ENCODE measurements at regions not wholly inside any gene's neighbourhood (a gene's known extent, or its start where the extent isn't known, plus 50 kb on each side); places are given as distances from the start of the nearest gene placed in this dataset.
"Not testable (repeated sequence)": the region's sequence is repeated elsewhere in the genome, so short reads cannot be mapped to it uniquely, and the experiment has no call there.

GRCh38 chr1:80579055-80579454, 1221.7 kb upstream of the ADGRL2 start:
- no peak for DNase-seq (ENCODE audit: insufficient read length, low spot score)
- TF ChIP-seq POLR2A (IDR thresholded peaks at IDR 0.05; ENCODE audit: low read depth, low read length), result no peak
- no peak for FAIRE-seq

GRCh38 chr1:80566867-80567266, 1233.9 kb upstream of the ADGRL2 start:
- DNase-seq (ENCODE audit: insufficient read length, low spot score), result no peak
- no peak for TF ChIP-seq POLR2A (IDR thresholded peaks at IDR 0.05; ENCODE audit: low read depth, low read length)
- FAIRE-seq, result peak; percentile 11

- DNase-seq (ENCODE audit: insufficient read length, low spot score), result no peak
- no peak for FAIRE-seq
- TF ChIP-seq POLR2A (IDR thresholded peaks at IDR 0.05; ENCODE audit: low read depth, low read length), result no peak
These were observed 1234.6 kb upstream of the ADGRL2 start for GRCh38 chr1:80566123-80566522.

- no peak for FAIRE-seq
- no peak for TF ChIP-seq POLR2A (IDR thresholded peaks at IDR 0.05; ENCODE audit: low read depth, low read length)
- DNase-seq (ENCODE audit: insufficient read length, low spot score), result no peak
These were observed 1235.3 kb upstream of the ADGRL2 start for GRCh38 chr1:80565406-80565805.

GRCh38 chr1:80542231-80542630, 1258.5 kb upstream of the ADGRL2 start:
- TF ChIP-seq POLR2A (IDR thresholded peaks at IDR 0.05; ENCODE audit: low read depth, low read length), result no peak
- FAIRE-seq (no peak), DNase-seq (ENCODE audit: insufficient read length, low spot score) (no peak)

GRCh38 chr1:80540596-80540995, 1260.1 kb upstream of the ADGRL2 start:
- no peak for TF ChIP-seq POLR2A (IDR thresholded peaks at IDR 0.05; ENCODE audit: low read depth, low read length)
- FAIRE-seq (no peak), DNase-seq (ENCODE audit: insufficient read length, low spot score) (no peak)

GRCh38 chr1:80540149-80540548, 1260.6 kb upstream of the ADGRL2 start:
- no peak for DNase-seq (ENCODE audit: insufficient read length, low spot score)
- FAIRE-seq, result no peak
- no peak for TF ChIP-seq POLR2A (IDR thresholded peaks at IDR 0.05; ENCODE audit: low read depth, low read length)

GRCh38 chr1:80539298-80539697, 1261.4 kb upstream of the ADGRL2 start:
- FAIRE-seq; DNase-seq (ENCODE audit: insufficient read length, low spot score): not testable (repeated sequence)

- DNase-seq (ENCODE audit: insufficient read length, low spot score) (no peak), FAIRE-seq (no peak)
- TF ChIP-seq POLR2A (IDR thresholded peaks at IDR 0.05; ENCODE audit: low read depth, low read length), result no peak
These were observed 1264.3 kb upstream of the ADGRL2 start for GRCh38 chr1:80536461-80536860.

GRCh38 chr1:80535466-80535865, 1265.3 kb upstream of the ADGRL2 start:
- DNase-seq (ENCODE audit: insufficient read length, low spot score) (no peak), FAIRE-seq (no peak)
- no peak for TF ChIP-seq POLR2A (IDR thresholded peaks at IDR 0.05; ENCODE audit: low read depth, low read length)

GRCh38 chr1:80534606-80535360, 1266.0 kb upstream of the ADGRL2 start:
- FAIRE-seq, result peak; percentile 94
- TF ChIP-seq POLR2A (IDR thresholded peaks at IDR 0.05; ENCODE audit: low read depth, low read length), result no peak
- no peak for DNase-seq (ENCODE audit: insufficient read length, low spot score)

GRCh38 chr1:80533775-80534334, 1266.9 kb upstream of the ADGRL2 start:
- TF ChIP-seq POLR2A (IDR thresholded peaks at IDR 0.05; ENCODE audit: low read depth, low read length), result no peak
- no peak for DNase-seq (ENCODE audit: insufficient read length, low spot score)
- FAIRE-seq, result no peak

- no peak for FAIRE-seq
- TF ChIP-seq POLR2A (IDR thresholded peaks at IDR 0.05; ENCODE audit: low read depth, low read length), result no peak
These were observed 1267.6 kb upstream of the ADGRL2 start for GRCh38 chr1:80533093-80533492.

GRCh38 chr1:80531182-80531581, 1269.6 kb upstream of the ADGRL2 start:
- no peak for FAIRE-seq
- TF ChIP-seq POLR2A (IDR thresholded peaks at IDR 0.05; ENCODE audit: low read depth, low read length), result no peak

More at GRCh38 chr1:80533093-80533492, 1267.6 kb upstream of the ADGRL2 start:
- DNase-seq (ENCODE audit: insufficient read length, low spot score), result no peak

GRCh38 chr1:80529546-80529945, 1271.2 kb upstream of the ADGRL2 start:
- FAIRE-seq, result no peak
- no peak for TF ChIP-seq POLR2A (IDR thresholded peaks at IDR 0.05; ENCODE audit: low read depth, low read length)
- no peak for DNase-seq (ENCODE audit: insufficient read length, low spot score)

More at GRCh38 chr1:80531182-80531581, 1269.6 kb upstream of the ADGRL2 start:
- no peak for DNase-seq (ENCODE audit: insufficient read length, low spot score)
